CD4-positive, alpha-beta T cell (primary cell): ENCODE measurements at regions not wholly inside any gene's neighbourhood (a gene's known extent, or its start where the extent isn't known, plus 50 kb on each side); places are given as distances from the start of the nearest gene placed in this dataset.

ENCODE experiments used
- ATAC-seq: fragments of 200-7000 bp; cut with Tn5 transposase; one replicate; pipeline ENCODE4 v1.10.0; 2022; ENCODE audit warnings: mild to moderate bottlenecking; ENCODE audit not compliant: poor library complexity
- CTCF ChIA-PET: fragments of 350-600 bp; sonication (Branson Sonifier 250); formaldehyde crosslinking; loops from one replicate; lab custom pipeline; 2021; ENCODE audit warnings: antibody characterized with exemption, inconsistent platforms; lab: Charles Lee
- POLR2A ChIA-PET: fragments of 350-600 bp; sonication (Branson Sonifier 250); formaldehyde crosslinking; loops from one replicate; lab custom pipeline; 2021; ENCODE audit warnings: antibody characterized with exemption, inconsistent platforms; lab: Charles Lee
- DNase-seq, 14 experiments: peaks; one replicate each; pipeline ENCODE4 v3.0.0-alpha.2; 2013 to 2020; ENCODE audit warnings: mixed read lengths in 2 of 14
- H3K27ac ChIP-seq, 2 donors: one replicate each; pipeline versions ENCODE4 v1.5.1 to v1.7.0; 2013; ENCODE audit warnings: low read length in 2 of 2, low read depth in 1 of 2, mild to moderate bottlenecking in 1 of 2
- H3K27me3 ChIP-seq, 2 experiments: 1 replicate in 1 of 2; 2 replicates in 1 of 2; pipeline versions ENCODE4 v1.6.1 to v1.7.0; 2013; ENCODE audit warnings: low read length in 2 of 2, control low read depth in 1 of 2, mild to moderate bottlenecking in 1 of 2, moderate library complexity in 1 of 2; ENCODE audit not compliant: insufficient read depth in 2 of 2, control insufficient read depth in 1 of 2
- H3K36me3 ChIP-seq: one replicate; pipeline ENCODE4 v1.6.1; 2013; ENCODE audit warnings: low read length, control low read depth; ENCODE audit not compliant: insufficient read depth
- H3K4me1 ChIP-seq: one replicate; pipeline ENCODE4 v1.6.1; 2013; ENCODE audit warnings: low read length, control low read depth; ENCODE audit not compliant: insufficient read depth
- H3K4me3 ChIP-seq: one replicate; pipeline ENCODE4 v1.5.1; 2013; ENCODE audit warnings: mild to moderate bottlenecking, low read length, moderate library complexity
- H3K9me3 ChIP-seq, 2 experiments: 1 replicate in 1 of 2; 2 replicates in 1 of 2; pipeline versions ENCODE4 v1.6.1 to v1.7.0; 2013; ENCODE audit warnings: low read length in 2 of 2, mild to moderate bottlenecking in 2 of 2, control low read depth in 1 of 2, moderate library complexity in 1 of 2; ENCODE audit not compliant: control insufficient read depth in 1 of 2, insufficient read depth in 1 of 2
- H3K27ac Mint-ChIP-seq: one replicate; pipeline ENCODE4 v1.8.0; 2020; ENCODE audit warnings: mixed read lengths
- H3K27me3 Mint-ChIP-seq: one replicate; pipeline ENCODE4 v1.8.0; 2021; ENCODE audit warnings: mixed read lengths
- H3K36me3 Mint-ChIP-seq: one replicate; pipeline ENCODE4 v1.8.0; 2021; ENCODE audit warnings: low read depth, mixed read lengths
- H3K4me1 Mint-ChIP-seq: one replicate; pipeline ENCODE4 v1.8.0; 2021; ENCODE audit warnings: low read depth, mixed read lengths
- H3K4me3 Mint-ChIP-seq: one replicate; pipeline ENCODE4 v1.8.0; 2020; ENCODE audit warnings: mild to moderate bottlenecking, mixed read lengths
- H3K9me3 Mint-ChIP-seq: one replicate; pipeline ENCODE4 v1.8.0; 2020; ENCODE audit warnings: mixed read lengths
- intact Hi-C, 2 experiments: fragments of 100-400 bp; cut with DNase I in 1 of 2; cut with micrococcal nuclease in 1 of 2; formaldehyde crosslinking; loops; one replicate each; pipeline versions ENCODE4 v1.15.1 to v1.9.0; 2023 to 2025; cut with DNase I, micrococcal nuclease
- TF ChIP-seq, protein P1 (sequence below): fragments of 200-600 bp; IDR thresholded peaks from one replicate; pipeline ENCODE4 v1.8.0; 2022; ENCODE audit warnings: antibody characterized with exemption, mild to moderate bottlenecking

DNA sequence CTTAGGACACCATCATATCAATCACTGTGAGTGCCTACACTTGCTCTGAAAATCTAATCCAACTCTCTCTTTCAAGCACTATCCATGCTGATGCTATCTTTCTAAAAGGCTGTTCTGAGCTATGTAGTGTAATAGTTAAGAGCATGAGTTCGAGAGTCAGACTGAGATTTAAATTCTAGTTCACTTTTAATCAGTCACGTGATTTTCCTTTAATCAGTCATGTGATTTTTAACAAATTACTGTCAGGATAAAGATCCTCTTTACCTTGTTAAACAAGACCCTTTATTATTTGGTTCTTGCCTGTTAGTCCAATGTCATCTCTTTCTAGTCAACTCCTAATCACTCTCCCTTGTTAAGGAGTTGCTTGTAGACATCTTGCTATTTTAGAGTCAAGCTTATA lies 653.0 kb downstream of the RPL10L start:
- H3K9me3 Mint-ChIP-seq = peaks cover 6% of the 10 kb centered on the region
- CTCF ChIA-PET = no interaction called here
- H3K36me3 ChIP-seq = no peaks in the 10 kb centered on the region
- ATAC-seq (no peak), DNase-seq (no peak)
- no peaks in the 10 kb centered on the region for H3K27me3 Mint-ChIP-seq
- H3K27ac Mint-ChIP-seq = no peak overlapping the region
- TF ChIP-seq, protein P1, sequence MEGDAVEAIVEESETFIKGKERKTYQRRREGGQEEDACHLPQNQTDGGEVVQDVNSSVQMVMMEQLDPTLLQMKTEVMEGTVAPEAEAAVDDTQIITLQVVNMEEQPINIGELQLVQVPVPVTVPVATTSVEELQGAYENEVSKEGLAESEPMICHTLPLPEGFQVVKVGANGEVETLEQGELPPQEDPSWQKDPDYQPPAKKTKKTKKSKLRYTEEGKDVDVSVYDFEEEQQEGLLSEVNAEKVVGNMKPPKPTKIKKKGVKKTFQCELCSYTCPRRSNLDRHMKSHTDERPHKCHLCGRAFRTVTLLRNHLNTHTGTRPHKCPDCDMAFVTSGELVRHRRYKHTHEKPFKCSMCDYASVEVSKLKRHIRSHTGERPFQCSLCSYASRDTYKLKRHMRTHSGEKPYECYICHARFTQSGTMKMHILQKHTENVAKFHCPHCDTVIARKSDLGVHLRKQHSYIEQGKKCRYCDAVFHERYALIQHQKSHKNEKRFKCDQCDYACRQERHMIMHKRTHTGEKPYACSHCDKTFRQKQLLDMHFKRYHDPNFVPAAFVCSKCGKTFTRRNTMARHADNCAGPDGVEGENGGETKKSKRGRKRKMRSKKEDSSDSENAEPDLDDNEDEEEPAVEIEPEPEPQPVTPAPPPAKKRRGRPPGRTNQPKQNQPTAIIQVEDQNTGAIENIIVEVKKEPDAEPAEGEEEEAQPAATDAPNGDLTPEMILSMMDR = no peak
- POLR2A ChIA-PET = no interaction called here
- no peaks in the 10 kb centered on the region for H3K4me1 ChIP-seq
- H3K36me3 Mint-ChIP-seq = no peaks in the 10 kb centered on the region
- H3K4me1 Mint-ChIP-seq = no peaks in the 10 kb centered on the region
- intact Hi-C loops = no loop called here
- H3K27ac ChIP-seq = no peak overlapping the region
- no peak overlapping the region for H3K4me3 Mint-ChIP-seq
- no peak overlapping the region for H3K4me3 ChIP-seq
- H3K27me3 ChIP-seq = no peaks in the 10 kb centered on the region
- peaks cover 0 to 4% of the 10 kb centered on the region in 2 experiments for H3K9me3 ChIP-seq

DNA sequence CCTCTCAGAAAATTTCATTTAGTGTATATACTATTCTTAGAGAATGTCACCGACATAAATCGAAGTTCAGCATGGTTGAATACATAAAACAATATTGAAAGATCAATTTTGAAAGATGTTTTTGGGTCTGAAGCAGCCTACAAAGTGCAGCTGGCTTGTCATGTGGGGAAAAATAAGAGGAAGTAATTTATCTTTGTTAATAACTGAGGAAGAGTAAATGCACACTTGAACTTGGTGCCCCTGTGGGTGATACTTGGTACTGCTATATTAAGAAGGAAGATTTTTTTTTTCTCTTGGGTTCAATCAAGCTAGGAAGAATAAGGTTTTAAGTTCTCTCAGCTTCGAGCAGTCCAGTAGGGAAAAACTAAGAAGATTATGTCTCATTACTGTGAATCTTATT lies 661.3 kb downstream of the RPL10L start:
- intact Hi-C loops = no loop called here
- ChIA-PET POLR2A (no interaction called here), CTCF (no interaction called here)
- H3K27ac Mint-ChIP-seq = no peak overlapping the region
- no peaks in the 10 kb centered on the region for H3K27me3 Mint-ChIP-seq
- H3K4me1 Mint-ChIP-seq = no peaks in the 10 kb centered on the region
- Histone ChIP-seq H3K27me3 (no peaks in the 10 kb centered on the region), H3K36me3 (no peaks in the 10 kb centered on the region), H3K9me3 (no peaks in the 10 kb centered on the region), H3K4me1 (no peaks in the 10 kb centered on the region), H3K4me3 (no peak overlapping the region), H3K27ac (no peak overlapping the region)
- H3K36me3 Mint-ChIP-seq = no peaks in the 10 kb centered on the region
- no peak overlapping the region for H3K4me3 Mint-ChIP-seq
- DNase-seq (no peak), ATAC-seq (no peak)
- TF ChIP-seq, protein P1 = no peak
- H3K9me3 Mint-ChIP-seq = peaks cover 6% of the 10 kb centered on the region

DNA sequence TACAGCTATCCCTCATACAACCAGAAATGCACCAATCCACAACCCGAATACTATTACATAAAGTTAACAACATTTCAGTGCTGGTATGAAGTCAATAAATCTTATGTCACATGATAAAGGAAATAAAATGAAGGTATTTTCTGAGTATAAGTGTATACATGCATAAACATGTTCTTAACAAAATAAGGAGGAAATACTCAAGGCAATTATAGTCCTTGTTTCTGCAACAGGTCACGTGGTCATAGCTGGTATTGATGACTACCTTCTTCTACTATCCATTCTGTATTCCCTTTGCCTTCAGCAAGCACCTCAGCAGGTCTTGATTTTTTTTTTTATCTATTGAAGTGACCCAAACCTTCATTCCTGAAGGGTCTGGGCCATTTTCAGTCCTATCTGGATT lies 675.6 kb downstream of the RPL10L start:
- Histone ChIP-seq H3K27ac (no peak overlapping the region), H3K9me3 (peaks cover 0 to 6% of the 10 kb centered on the region in 2 experiments), H3K27me3 (no peaks in the 10 kb centered on the region), H3K4me3 (no peak overlapping the region), H3K4me1 (no peaks in the 10 kb centered on the region), H3K36me3 (no peaks in the 10 kb centered on the region)
- ChIA-PET CTCF (no interaction called here), POLR2A (no interaction called here)
- peaks cover 4% of the 10 kb centered on the region for H3K9me3 Mint-ChIP-seq
- no peaks in the 10 kb centered on the region for H3K27me3 Mint-ChIP-seq
- H3K27ac Mint-ChIP-seq = no peak overlapping the region
- H3K4me1 Mint-ChIP-seq = no peaks in the 10 kb centered on the region
- DNase-seq = no peak
- TF ChIP-seq, protein P1 = no peak
- no peak for ATAC-seq
- no peak overlapping the region for H3K4me3 Mint-ChIP-seq
- intact Hi-C loops = no loop called here
- no peaks in the 10 kb centered on the region for H3K36me3 Mint-ChIP-seq
